Activated gamma-delta T cell (primary cell): ENCODE measurements at regions not wholly inside any gene's neighbourhood (a gene's known extent, or its start where the extent isn't known, plus 50 kb on each side); places are given as distances from the start of the nearest gene placed in this dataset.
A peak's percentile ranks its signal among the peaks of the same experiment; 100 is the strongest.
"Not testable (repeated sequence)": the region's sequence is repeated elsewhere in the genome, so short reads cannot be mapped to it uniquely, and the experiment has no call there.

Experiments used
- DNase-seq: peaks from one replicate; lab custom pipeline; 2025; lab: John Stamatoyannopoulos, UW

GRCh38 chr2:34308140-34308539 lies 709.0 kb upstream of the FAM98A start:
- no peak for DNase-seq

GRCh38 chr2:34307636-34308035 lies 708.5 kb upstream of the FAM98A start:
- DNase-seq, result no peak

GRCh38 chr2:34306745-34307144 lies 707.6 kb upstream of the FAM98A start:
- DNase-seq, result no peak

- no peak for DNase-seq
Observed at GRCh38 chr2:34305587-34305986, 706.5 kb upstream of the FAM98A start.

GRCh38 chr2:34294961-34295360 lies 695.9 kb upstream of the FAM98A start:
- no peak for DNase-seq

- DNase-seq, result no peak
Observed at GRCh38 chr2:34291076-34291475, 692.0 kb upstream of the FAM98A start.

- no peak for DNase-seq
Observed at GRCh38 chr2:34288016-34288415, 688.9 kb upstream of the FAM98A start.

- no peak for DNase-seq
Observed at GRCh38 chr2:34280606-34281005, 681.5 kb upstream of the FAM98A start.

GRCh38 chr2:34266908-34267697 lies 668.0 kb upstream of the FAM98A start:
- DNase-seq, result no peak

- no peak for DNase-seq
Observed at GRCh38 chr2:34261701-34262100, 662.6 kb upstream of the FAM98A start.

GRCh38 chr2:34254272-34254878 lies 655.3 kb upstream of the FAM98A start:
- DNase-seq, result no peak

GRCh38 chr2:34252111-34252510 lies 653.0 kb upstream of the FAM98A start:
- no peak for DNase-seq

- no peak for DNase-seq
Observed at GRCh38 chr2:34251578-34251977, 652.5 kb upstream of the FAM98A start.

- no peak for DNase-seq
Observed at GRCh38 chr2:34244195-34244594, 645.1 kb upstream of the FAM98A start.

- no peak for DNase-seq
Observed at GRCh38 chr2:34242763-34243123, 643.6 kb upstream of the FAM98A start.

GRCh38 chr2:34241905-34242762 lies 643.0 kb upstream of the FAM98A start:
- peak; percentile 4 for DNase-seq

GRCh38 chr2:34239511-34239910 lies 640.4 kb upstream of the FAM98A start:
- DNase-seq, result no peak

- no peak for DNase-seq
Observed at GRCh38 chr2:34234823-34235222, 635.7 kb upstream of the FAM98A start.

- DNase-seq, result no peak
Observed at GRCh38 chr2:34229998-34230397, 630.9 kb upstream of the FAM98A start.

GRCh38 chr2:34215174-34215573 lies 616.1 kb upstream of the FAM98A start:
- no peak for DNase-seq

- not testable (repeated sequence) for DNase-seq
Observed at GRCh38 chr2:34210382-34210781, 611.3 kb upstream of the FAM98A start.

GRCh38 chr2:34204560-34204959 lies 605.5 kb upstream of the FAM98A start:
- DNase-seq, result no peak

- DNase-seq, result no peak
Observed at GRCh38 chr2:34201099-34201498, 602.0 kb upstream of the FAM98A start.
